ENCODE measurements at regions not wholly inside any gene's neighbourhood (a gene's known extent, or its start where the extent isn't known, plus 50 kb on each side); places are given as distances from the start of the nearest gene placed in this dataset.
"Not testable (repeated sequence)": the region's sequence is repeated elsewhere in the genome, so short reads cannot be mapped to it uniquely, and the experiment has no call there.

DNA sequence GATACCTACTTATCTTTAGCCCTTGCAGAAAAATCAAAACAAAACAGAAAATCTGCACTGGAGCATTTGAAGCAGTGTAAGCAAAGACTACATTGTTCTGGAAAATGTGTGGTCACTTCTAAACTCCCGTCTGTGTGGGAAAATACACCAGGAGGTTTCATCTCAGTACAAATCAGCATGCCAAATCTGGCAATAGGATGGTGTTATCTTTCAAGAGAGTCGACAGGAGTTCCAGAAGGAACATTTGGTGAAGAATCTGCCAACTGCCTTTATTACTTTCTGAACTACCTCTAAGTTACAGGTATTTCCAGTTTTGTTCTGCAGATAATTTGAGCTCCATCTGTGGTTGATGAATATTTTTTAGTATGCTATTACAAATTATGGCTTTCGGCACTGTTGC, 1348.0 kb downstream of the RAPGEF2 start:
- Histone ChIP-seq H3K9ac (ENCODE audit: low read length) (no peak overlapping the region), H3K4me3 (ENCODE audit: low read length) (no peak overlapping the region), H2AFZ (ENCODE audit: low read depth, low read length) (no peak overlapping the region), H3K79me2 (ENCODE audit: low read length) (no peaks in the 10 kb centered on the region), H3K9me3 (ENCODE audit: insufficient read depth, low read length) (no peaks in the 10 kb centered on the region), H3K4me2 (ENCODE audit: low read length) (no peak overlapping the region), H3K27me3 (ENCODE audit: low read depth, low read length) (no peaks in the 10 kb centered on the region), H3K27ac (ENCODE audit: low read length) (no peak overlapping the region), H3K36me3 (replicated peaks; ENCODE audit: low read depth, low read length) (no peaks in the 10 kb centered on the region), H3K4me1 (ENCODE audit: low read length) (no peaks in the 10 kb centered on the region), H4K20me1 (ENCODE audit: insufficient read depth, low read length) (no peaks in the 10 kb centered on the region)
- TF ChIP-seq CTCF (IDR thresholded peaks at IDR 0.05; ENCODE audit: low read depth, low read length) (no peak), EZH2phosphoT487 (IDR thresholded peaks at IDR 0.05; ENCODE audit: low read depth) (no peak)

GRCh38 chr4:160481696-160482690, 1379.1 kb downstream of the RAPGEF2 start:
- not testable (repeated sequence) for H3K27me3 ChIP-seq (ENCODE audit: low read depth, low read length); H2AFZ ChIP-seq (ENCODE audit: low read depth, low read length); H3K9ac ChIP-seq (ENCODE audit: low read length); H3K27ac ChIP-seq (ENCODE audit: low read length); H3K9me3 ChIP-seq (ENCODE audit: insufficient read depth, low read length); H3K36me3 ChIP-seq (replicated peaks; ENCODE audit: low read depth, low read length); H3K4me1 ChIP-seq (ENCODE audit: low read length); H3K4me2 ChIP-seq (ENCODE audit: low read length); H3K79me2 ChIP-seq (ENCODE audit: low read length); H4K20me1 ChIP-seq (ENCODE audit: insufficient read depth, low read length); H3K4me3 ChIP-seq (ENCODE audit: low read length)

- no peak overlapping the region for H3K4me3 ChIP-seq (ENCODE audit: low read length)
- H3K79me2 ChIP-seq (ENCODE audit: low read length), result no peaks in the 10 kb centered on the region
- no peak overlapping the region for H3K27ac ChIP-seq (ENCODE audit: low read length)
- TF ChIP-seq CTCF (IDR thresholded peaks at IDR 0.05; ENCODE audit: low read depth, low read length) (no peak), EZH2phosphoT487 (IDR thresholded peaks at IDR 0.05; ENCODE audit: low read depth) (no peak)
- H3K9me3 ChIP-seq (ENCODE audit: insufficient read depth, low read length), result no peaks in the 10 kb centered on the region
- H3K27me3 ChIP-seq (ENCODE audit: low read depth, low read length), result no peaks in the 10 kb centered on the region
- H3K9ac ChIP-seq (ENCODE audit: low read length), result no peak overlapping the region
- no peak overlapping the region for H3K4me2 ChIP-seq (ENCODE audit: low read length)
- no peaks in the 10 kb centered on the region for H3K4me1 ChIP-seq (ENCODE audit: low read length)
- no peaks in the 10 kb centered on the region for H4K20me1 ChIP-seq (ENCODE audit: insufficient read depth, low read length)
- H3K36me3 ChIP-seq (replicated peaks; ENCODE audit: low read depth, low read length), result no peaks in the 10 kb centered on the region
- no peak overlapping the region for H2AFZ ChIP-seq (ENCODE audit: low read depth, low read length)
Observed at GRCh38 chr4:160485071-160485687, 1382.3 kb downstream of the RAPGEF2 start.

DNA sequence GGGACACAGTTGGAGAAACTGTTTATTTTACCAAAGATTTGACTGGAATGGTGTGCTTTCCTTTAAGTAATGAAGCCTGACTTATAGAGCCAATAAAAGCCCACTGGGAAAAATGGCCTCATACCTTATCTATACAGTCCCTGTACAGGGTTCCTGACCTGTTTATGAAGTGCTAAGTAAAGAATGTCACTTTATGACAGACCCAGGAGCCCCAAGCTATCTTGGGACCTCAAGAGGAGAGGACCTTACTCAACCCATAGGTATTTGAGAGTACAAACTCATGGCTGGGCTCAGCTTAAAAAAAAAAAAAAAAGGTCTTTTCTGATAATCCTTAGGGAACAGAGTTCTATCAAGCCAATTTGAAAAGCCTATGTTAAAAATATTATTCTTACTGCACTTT, 1389.3 kb downstream of the RAPGEF2 start:
- Histone ChIP-seq H3K79me2 (ENCODE audit: low read length) (no peaks in the 10 kb centered on the region), H3K4me3 (ENCODE audit: low read length) (no peak overlapping the region), H3K36me3 (replicated peaks; ENCODE audit: low read depth, low read length) (no peaks in the 10 kb centered on the region), H4K20me1 (ENCODE audit: insufficient read depth, low read length) (no peaks in the 10 kb centered on the region), H3K9ac (ENCODE audit: low read length) (no peak overlapping the region), H3K27me3 (ENCODE audit: low read depth, low read length) (no peaks in the 10 kb centered on the region), H3K4me2 (ENCODE audit: low read length) (no peak overlapping the region), H2AFZ (ENCODE audit: low read depth, low read length) (no peak overlapping the region), H3K27ac (ENCODE audit: low read length) (no peak overlapping the region), H3K9me3 (ENCODE audit: insufficient read depth, low read length) (peaks cover 9% of the 10 kb centered on the region), H3K4me1 (ENCODE audit: low read length) (peaks cover 11% of the 10 kb centered on the region)
- no peak for TF ChIP-seq CTCF (IDR thresholded peaks at IDR 0.05; ENCODE audit: low read depth, low read length)
- no peak for TF ChIP-seq EZH2phosphoT487 (IDR thresholded peaks at IDR 0.05; ENCODE audit: low read depth)

Measured in OCI-LY3 (cell line).